Heart left ventricle (tissue), 13 donors: ENCODE measurements at regions not wholly inside any gene's neighbourhood (a gene's known extent, or its start where the extent isn't known, plus 50 kb on each side); places are given as distances from the start of the nearest gene placed in this dataset.

ENCODE experiments used
- CTCF ChIP-seq, 12 donors: fragments of 200-600 bp; sonication (generic) in 4 of 12; IDR thresholded peaks; one replicate each; pipeline versions ENCODE4 v1.5.0 to v1.8.0; 2018 to 2022; ENCODE audit warnings: antibody characterized with exemption in 12 of 12, mild to moderate bottlenecking in 5 of 12
- POLR2A ChIP-seq, 2 donors: fragments of 450-650 bp; IDR thresholded peaks; one replicate each; pipeline ENCODE4 v1.6.1; 2017; ENCODE audit warnings: antibody characterized with exemption in 2 of 2, mild to moderate bottlenecking in 2 of 2, moderate library complexity in 2 of 2
- donor health status: ischemic (EF 13 %, LVEDD 7.1; RV severe dilation, severe dysfunction).
- donor health status: DM: no; HTN: yes; CAD: no.
- donor health status: DM: no; HTN: no; CAD: no.
- donor health status: ischemic (EF 25% LVEDD 6.9; RV normal size, moderate dysfunction).
- donor health status: ischemic (EF 25% LVEDD 5.7; RV mildly dilated, moderate dysfunction).
- donor health status: ischemic (EF 35%, LVEDD 5.7; RV mildly dilated, moderate dysfunction).
- donor health status: nonischemic (EF 11% LVEDD 7.7; RV severe dilation, severe dysfunction).
- donor health status: DM: yes; HTN: yes; CAD: no.
- donor health status: PGD.
- donor health status: ischemic (EF 29% LVEDD 5.4; RV normal size, mild dysfunction).
- donor health status: nonischemic (EF 23%, LVEDD 6.1; RV moderate dilation, normal function).

GRCh38 chr21:32946654-32947053, 79.1 kb upstream of the OLIG2 start:
- TF ChIP-seq CTCF (IDR thresholded peaks at IDR 0.05) (no peak), POLR2A (IDR thresholded peaks at IDR 0.05) (no peak)
